Memory B cell (primary cell): ENCODE measurements at regions not wholly inside any gene's neighbourhood (a gene's known extent, or its start where the extent isn't known, plus 50 kb on each side); places are given as distances from the start of the nearest gene placed in this dataset.
A peak's percentile ranks its signal among the peaks of the same experiment; 100 is the strongest.

Source experiments
- ATAC-seq: fragments of 150-1000 bp; cut with Tn5 transposase; 2 replicates; pipeline ENCODE4 v1.10.0; 2021; ENCODE audit warnings: low read depth, mild to moderate bottlenecking, moderate library complexity
- DNase-seq, 2 donors: peaks; one replicate each; pipeline ENCODE4 v3.0.0; 2022; ENCODE audit warnings: low spot score in 2 of 2
- H3K27ac Mint-ChIP-seq: one replicate; pipeline ENCODE4 v1.8.0; 2022; ENCODE audit warnings: mild to moderate bottlenecking, moderate library complexity, mixed read lengths
- H3K27me3 Mint-ChIP-seq: one replicate; pipeline ENCODE4 v1.8.0; 2022; ENCODE audit warnings: mixed read lengths
- H3K36me3 Mint-ChIP-seq: one replicate; pipeline ENCODE4 v1.8.0; 2022; ENCODE audit warnings: mild to moderate bottlenecking, mixed read lengths
- H3K4me1 Mint-ChIP-seq: one replicate; pipeline ENCODE4 v1.8.0; 2022; ENCODE audit warnings: mixed read lengths
- H3K4me3 Mint-ChIP-seq: one replicate; pipeline ENCODE4 v1.8.0; 2022; ENCODE audit warnings: mild to moderate bottlenecking, moderate library complexity, mixed read lengths
- H3K9me3 Mint-ChIP-seq: one replicate; pipeline ENCODE4 v1.8.0; 2022; ENCODE audit warnings: mixed read lengths

GRCh38 chr10:33126742-33127141 is 168.7 kb upstream of the ITGB1 start:
- peaks cover 26% of the 10 kb centered on the region for H3K4me1 Mint-ChIP-seq
- no peak for DNase-seq
- H3K4me3 Mint-ChIP-seq, result no peak overlapping the region

DNA sequence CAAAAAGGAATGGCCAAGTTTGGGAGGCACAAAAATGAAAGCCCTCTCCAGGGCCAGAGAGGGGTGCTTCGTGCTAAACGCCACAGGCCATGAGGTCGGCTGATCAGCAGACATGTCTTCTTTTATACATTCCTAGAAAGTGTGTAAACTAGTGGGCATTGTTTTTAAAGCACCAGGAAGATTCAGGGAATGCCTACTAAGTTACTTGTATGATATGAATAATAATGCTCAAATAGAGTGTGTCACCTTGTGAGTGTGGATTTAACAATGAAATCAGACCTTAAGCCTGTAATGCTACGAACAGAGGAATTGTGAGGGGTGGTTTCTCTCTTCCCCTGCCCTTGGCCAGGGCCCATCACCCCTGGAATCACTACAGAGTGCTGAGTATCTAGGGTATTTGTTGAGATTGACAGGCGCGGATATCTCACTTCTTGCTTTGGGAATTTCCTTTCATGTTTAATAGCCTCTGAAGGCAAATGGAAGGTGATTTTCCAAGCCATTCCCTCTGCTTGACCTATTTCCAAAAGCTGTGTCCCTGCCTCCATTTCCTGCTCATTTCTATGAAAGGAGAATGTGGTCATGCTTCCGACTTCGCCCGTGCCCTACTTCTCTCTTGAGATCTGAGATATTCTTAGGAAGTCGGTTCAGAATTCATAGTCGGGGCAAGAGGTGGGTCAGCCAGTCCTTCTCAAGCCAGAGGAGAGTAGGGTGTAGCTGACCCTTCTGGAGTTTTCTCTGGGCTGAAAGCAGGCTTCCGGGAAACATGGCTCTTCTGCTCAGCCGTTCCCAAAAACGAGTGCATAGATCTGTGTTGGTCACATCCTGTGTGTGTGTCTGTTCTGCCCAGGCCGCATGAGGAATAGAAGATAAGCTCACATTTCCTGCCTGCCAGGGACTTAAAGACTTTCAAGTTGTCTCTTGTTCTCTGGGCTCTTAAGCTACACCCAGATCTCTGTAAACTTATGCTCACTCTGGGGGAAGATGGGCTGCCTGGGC is 167.8 kb upstream of the ITGB1 start:
- H3K36me3 Mint-ChIP-seq, result peaks cover 5% of the 10 kb centered on the region
- peak; percentile 56 for ATAC-seq
- peak overlapping the region; percentile 89 for H3K27ac Mint-ChIP-seq
- H3K4me1 Mint-ChIP-seq, result peaks cover 28% of the 10 kb centered on the region
- DNase-seq, result no peak
- peaks cover 2% of the 10 kb centered on the region for H3K9me3 Mint-ChIP-seq
- no peak overlapping the region for H3K4me3 Mint-ChIP-seq
- H3K27me3 Mint-ChIP-seq, result no peaks in the 10 kb centered on the region

More at GRCh38 chr10:33126742-33127141, 168.7 kb upstream of the ITGB1 start:
- H3K27me3 Mint-ChIP-seq, result no peaks in the 10 kb centered on the region
- peaks cover 1% of the 10 kb centered on the region for H3K9me3 Mint-ChIP-seq
- H3K36me3 Mint-ChIP-seq, result peaks cover 4% of the 10 kb centered on the region
- H3K27ac Mint-ChIP-seq, result peak overlapping the region; percentile 89
- no peak for ATAC-seq

- DNase-seq (no peak), ATAC-seq (no peak)
- H3K9me3 Mint-ChIP-seq, result peaks cover 3% of the 10 kb centered on the region
- H3K4me3 Mint-ChIP-seq, result no peak overlapping the region
- H3K27me3 Mint-ChIP-seq, result no peaks in the 10 kb centered on the region
- H3K27ac Mint-ChIP-seq, result no peak overlapping the region
- peaks cover 6% of the 10 kb centered on the region for H3K36me3 Mint-ChIP-seq
- H3K4me1 Mint-ChIP-seq, result peaks cover 30% of the 10 kb centered on the region
Observed at GRCh38 chr10:33125111-33125510, 167.1 kb upstream of the ITGB1 start.

DNA sequence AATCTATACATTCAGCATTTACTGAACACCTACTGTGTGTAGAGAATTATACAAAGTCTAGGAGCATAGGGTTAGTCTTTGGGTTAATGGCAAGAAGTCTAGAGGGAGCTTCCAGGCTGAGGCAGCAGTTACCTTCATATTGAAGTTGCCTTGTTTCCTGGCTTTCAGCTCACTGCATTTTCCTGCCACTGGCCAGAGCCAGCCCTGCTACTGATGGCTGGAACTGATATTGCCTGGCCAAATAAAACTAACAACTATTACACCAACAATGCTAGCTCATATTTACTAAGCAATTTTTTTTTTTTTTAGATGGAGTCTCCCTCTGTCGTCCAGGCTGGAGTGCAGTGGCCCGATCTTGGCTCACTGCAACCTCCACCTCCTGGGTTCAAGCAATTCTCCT is 165.7 kb upstream of the ITGB1 start:
- Mint-ChIP-seq H3K4me1 (peaks cover 30% of the 10 kb centered on the region), H3K9me3 (peaks cover 3% of the 10 kb centered on the region), H3K4me3 (no peak overlapping the region), H3K36me3 (peaks cover 4% of the 10 kb centered on the region), H3K27me3 (no peaks in the 10 kb centered on the region), H3K27ac (no peak overlapping the region)
- DNase-seq (no peak), ATAC-seq (no peak)

DNA sequence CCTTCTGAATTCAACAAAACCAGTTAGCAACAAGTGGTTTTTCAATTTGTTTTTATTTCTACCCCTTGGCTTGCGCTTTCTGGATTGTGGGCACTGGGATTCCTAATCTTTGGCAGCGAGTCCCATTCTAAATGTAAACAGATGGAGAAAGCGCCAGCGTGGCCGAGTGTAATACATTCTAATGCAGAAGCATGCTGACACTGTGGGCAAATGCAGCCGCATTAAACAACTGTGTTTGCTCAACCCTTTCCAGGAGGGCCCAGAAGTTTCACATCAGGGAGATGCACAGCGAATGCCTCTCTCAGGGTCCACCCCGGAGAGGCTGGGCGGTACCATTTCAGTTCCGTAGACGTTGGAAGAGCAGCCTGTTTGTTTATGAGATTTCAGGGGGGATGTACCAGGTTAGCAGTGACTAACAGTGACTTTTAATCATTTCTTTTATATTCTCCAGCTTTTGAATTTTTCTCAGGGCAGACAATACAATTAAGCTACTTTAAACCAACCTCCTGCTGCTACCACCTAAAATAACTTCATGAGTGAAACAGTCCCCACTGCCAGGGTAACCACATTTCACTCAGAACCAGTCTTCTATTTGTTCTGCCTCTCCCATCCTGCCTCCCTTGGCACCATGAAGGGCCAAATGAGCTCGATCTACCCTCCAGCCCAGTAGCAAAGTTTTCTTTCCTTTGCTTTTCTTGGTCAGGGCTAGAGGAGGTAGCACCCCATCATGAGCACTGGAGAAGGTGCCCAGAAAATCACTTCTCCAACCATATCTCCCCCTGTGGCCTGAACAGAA is 164.2 kb upstream of the ITGB1 start:
- Mint-ChIP-seq H3K27me3 (no peaks in the 10 kb centered on the region), H3K4me3 (no peak overlapping the region), H3K9me3 (peaks cover 5% of the 10 kb centered on the region), H3K27ac (peak overlapping the region; percentile 28), H3K36me3 (peaks cover 3% of the 10 kb centered on the region), H3K4me1 (peaks cover 38% of the 10 kb centered on the region)
- no peak for ATAC-seq
- DNase-seq, result no peak

DNA sequence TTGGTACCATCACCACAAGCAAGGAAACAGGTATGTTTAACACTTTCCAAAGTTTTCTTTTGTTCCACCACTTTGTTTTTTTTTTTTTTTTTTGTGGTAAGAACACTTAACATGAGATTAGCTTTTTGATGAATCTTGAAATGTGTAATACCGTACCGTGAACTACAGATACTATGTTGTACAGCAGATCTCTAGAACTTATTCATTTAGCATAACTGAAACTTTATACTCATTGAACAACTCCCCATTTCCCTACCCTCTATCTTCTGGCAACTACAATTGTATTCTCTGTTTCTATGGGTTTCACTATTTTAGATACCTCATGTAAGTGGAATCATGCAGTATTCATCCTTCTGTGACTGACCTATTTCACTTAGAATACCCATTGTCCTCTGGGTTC is 162.7 kb upstream of the ITGB1 start:
- DNase-seq (no peak), ATAC-seq (no peak)
- Mint-ChIP-seq H3K9me3 (peaks cover 5% of the 10 kb centered on the region), H3K27me3 (no peaks in the 10 kb centered on the region), H3K4me1 (peaks cover 38% of the 10 kb centered on the region), H3K27ac (peak overlapping the region; percentile 76), H3K36me3 (peaks cover 3% of the 10 kb centered on the region), H3K4me3 (no peak overlapping the region)

DNA sequence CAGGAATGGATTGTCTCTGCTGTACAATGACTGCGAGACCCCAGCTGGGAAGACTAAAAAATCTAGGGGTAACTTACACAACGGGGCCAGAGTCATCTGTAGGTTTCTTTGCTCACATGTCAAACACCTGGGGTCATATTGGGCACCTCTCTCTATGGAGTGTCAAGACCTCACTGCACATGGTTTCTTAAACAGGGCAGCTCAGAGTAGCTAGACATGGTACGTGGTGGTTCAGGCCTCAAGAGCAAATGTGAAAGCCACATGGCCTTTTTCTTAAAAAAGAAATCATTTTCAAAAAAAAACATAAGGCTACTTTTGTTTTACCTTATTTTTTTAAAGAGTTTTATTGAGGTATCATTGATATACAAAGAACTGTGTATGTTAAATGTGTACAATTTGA is 162.2 kb upstream of the ITGB1 start:
- Mint-ChIP-seq H3K4me1 (peaks cover 37% of the 10 kb centered on the region), H3K36me3 (peaks cover 3% of the 10 kb centered on the region), H3K4me3 (no peak overlapping the region), H3K9me3 (peaks cover 5% of the 10 kb centered on the region), H3K27me3 (no peaks in the 10 kb centered on the region), H3K27ac (peak overlapping the region; percentile 41)
- DNase-seq (no peak), ATAC-seq (no peak)

DNA sequence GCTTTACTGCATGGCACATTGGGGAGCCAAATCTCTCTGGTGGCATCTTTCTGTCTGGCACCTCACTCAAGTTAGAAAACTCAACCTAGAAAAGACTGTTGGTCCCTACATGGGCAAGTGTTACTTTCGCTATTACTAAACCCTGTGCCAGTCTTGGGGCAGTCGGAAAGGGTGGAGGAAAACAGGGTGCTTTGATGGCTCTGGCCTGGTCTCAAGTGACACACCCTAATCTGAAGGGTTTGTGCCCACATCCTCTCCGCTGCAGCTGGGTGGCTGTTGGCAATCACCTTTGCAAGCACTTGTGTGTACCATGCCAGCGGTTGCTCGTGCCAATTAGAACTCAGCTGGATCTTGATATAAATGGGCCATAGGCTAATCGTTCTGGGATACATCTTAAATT is 159.8 kb upstream of the ITGB1 start:
- peak overlapping the region; percentile 93 for H3K27ac Mint-ChIP-seq
- ATAC-seq (peak; percentile 75), DNase-seq (peak in 1 of 2 donors; percentile 39)
- peak overlapping the region; percentile 50 for H3K4me3 Mint-ChIP-seq
- H3K4me1 Mint-ChIP-seq, result peaks cover 49% of the 10 kb centered on the region
- no peaks in the 10 kb centered on the region for H3K27me3 Mint-ChIP-seq
- peaks cover 2% of the 10 kb centered on the region for H3K36me3 Mint-ChIP-seq
- peaks cover 4% of the 10 kb centered on the region for H3K9me3 Mint-ChIP-seq

- Mint-ChIP-seq H3K4me3 (peak overlapping the region; percentile 50), H3K27me3 (no peaks in the 10 kb centered on the region), H3K27ac (peak overlapping the region; percentile 93), H3K9me3 (peaks cover 4% of the 10 kb centered on the region), H3K4me1 (peaks cover 49% of the 10 kb centered on the region), H3K36me3 (peaks cover 2% of the 10 kb centered on the region)
- no peak for DNase-seq
- ATAC-seq, result no peak
Observed at GRCh38 chr10:33117230-33117629, 159.2 kb upstream of the ITGB1 start.

- DNase-seq, result no peak
- peaks cover 2% of the 10 kb centered on the region for H3K36me3 Mint-ChIP-seq
- H3K27ac Mint-ChIP-seq, result peak overlapping the region; percentile 93
- H3K4me1 Mint-ChIP-seq, result peaks cover 54% of the 10 kb centered on the region
- ATAC-seq, result no peak
- peaks cover 4% of the 10 kb centered on the region for H3K9me3 Mint-ChIP-seq
- H3K27me3 Mint-ChIP-seq, result no peaks in the 10 kb centered on the region
- H3K4me3 Mint-ChIP-seq, result peak overlapping the region; percentile 49
Observed at GRCh38 chr10:33115738-33116719, 158.0 kb upstream of the ITGB1 start.

- H3K36me3 Mint-ChIP-seq, result no peaks in the 10 kb centered on the region
- H3K4me1 Mint-ChIP-seq, result peaks cover 58% of the 10 kb centered on the region
- H3K9me3 Mint-ChIP-seq, result peaks cover 2% of the 10 kb centered on the region
- H3K4me3 Mint-ChIP-seq, result peak overlapping the region; percentile 40
- DNase-seq (peak in 1 of 2 donors; percentile 25), ATAC-seq (peak; percentile 71)
- no peaks in the 10 kb centered on the region for H3K27me3 Mint-ChIP-seq
- H3K27ac Mint-ChIP-seq, result peak overlapping the region; percentile 93
Observed at GRCh38 chr10:33114451-33114952, 156.5 kb upstream of the ITGB1 start.

DNA sequence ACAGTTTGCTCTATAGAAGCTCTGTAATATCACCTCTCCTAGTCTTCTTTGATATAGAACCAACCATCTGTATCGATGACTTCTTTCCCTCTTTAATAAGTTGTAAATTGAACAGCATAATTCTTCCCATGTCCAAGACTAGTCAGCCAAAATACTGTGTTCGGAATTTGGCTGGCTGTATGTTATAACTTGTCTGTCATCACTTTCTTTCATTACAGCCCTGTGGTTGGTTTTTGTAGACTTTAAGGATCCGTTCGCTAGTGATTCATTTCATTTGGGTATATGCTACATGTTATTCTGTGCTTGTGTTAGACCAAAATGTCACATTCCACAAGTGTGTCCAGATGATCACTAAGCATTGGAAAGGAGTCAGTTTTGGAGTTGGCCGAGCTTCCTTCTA is 155.4 kb upstream of the ITGB1 start:
- Mint-ChIP-seq H3K9me3 (peaks cover 2% of the 10 kb centered on the region), H3K27me3 (no peaks in the 10 kb centered on the region), H3K4me3 (peak overlapping the region; percentile 43), H3K27ac (peak overlapping the region; percentile 93), H3K36me3 (no peaks in the 10 kb centered on the region), H3K4me1 (peaks cover 60% of the 10 kb centered on the region)
- no peak for DNase-seq
- ATAC-seq, result no peak

- Mint-ChIP-seq H3K4me1 (peaks cover 58% of the 10 kb centered on the region), H3K27me3 (no peaks in the 10 kb centered on the region), H3K4me3 (no peak overlapping the region), H3K9me3 (peaks cover under 1% of the 10 kb centered on the region), H3K36me3 (no peaks in the 10 kb centered on the region), H3K27ac (peak overlapping the region; percentile 93)
- ATAC-seq (no peak), DNase-seq (no peak)
Observed at GRCh38 chr10:33112831-33113455, 154.9 kb upstream of the ITGB1 start.
